KBM-7 (cell line): ENCODE measurements at regions not wholly inside any gene's neighbourhood (a gene's known extent, or its start where the extent isn't known, plus 50 kb on each side); places are given as distances from the start of the nearest gene placed in this dataset.

Experiments
- DNase-seq: peaks from one replicate; pipeline ENCODE4 v3.0.0-alpha.2; 2015
- in situ Hi-C: fragments of 300-500 bp; cut with MboI; formaldehyde crosslinking; loops from 2 replicates; pipeline ENCODE4 v1.14.3; 2020; ENCODE audit warnings: low sequenced_read_pairs, low pct_unique_long_range_greater_than_20kb, mixed read lengths

- in situ Hi-C loops = no loop called here
- peak; percentile 8 for DNase-seq
Measured at GRCh38 chr5:124154714-124155113, 591.7 kb downstream of the ZNF608 start.

GRCh38 chr5:124153588-124153987 is 592.9 kb downstream of the ZNF608 start:
- no peak for DNase-seq
- in situ Hi-C loops = no loop called here

GRCh38 chr5:124148574-124148973 is 597.9 kb downstream of the ZNF608 start:
- in situ Hi-C loops = no loop called here
- DNase-seq = no peak

- in situ Hi-C loops = no loop called here
- no peak for DNase-seq
Measured at GRCh38 chr5:124140060-124140459, 606.4 kb downstream of the ZNF608 start.

- in situ Hi-C loops = no loop called here
- no peak for DNase-seq
Measured at GRCh38 chr5:124139477-124139876, 607.0 kb downstream of the ZNF608 start.

GRCh38 chr5:124136609-124137008 is 609.8 kb downstream of the ZNF608 start:
- in situ Hi-C loops = no loop called here
- no peak for DNase-seq

GRCh38 chr5:124134941-124135340 is 611.5 kb downstream of the ZNF608 start:
- in situ Hi-C loops = no loop called here

GRCh38 chr5:124133406-124133805 is 613.0 kb downstream of the ZNF608 start:
- DNase-seq = no peak

More at GRCh38 chr5:124134941-124135340, 611.5 kb downstream of the ZNF608 start:
- no peak for DNase-seq

GRCh38 chr5:124132843-124133242 is 613.6 kb downstream of the ZNF608 start:
- no peak for DNase-seq
- in situ Hi-C loops = no loop called here

More at GRCh38 chr5:124133406-124133805, 613.0 kb downstream of the ZNF608 start:
- in situ Hi-C loops = no loop called here

- in situ Hi-C loops = no loop called here
- no peak for DNase-seq
Measured at GRCh38 chr5:124131466-124131865, 615.0 kb downstream of the ZNF608 start.

- no peak for DNase-seq
- in situ Hi-C loops = no loop called here
Measured at GRCh38 chr5:124130816-124131215, 615.6 kb downstream of the ZNF608 start.

- no peak for DNase-seq
- in situ Hi-C loops = no loop called here
Measured at GRCh38 chr5:124128867-124129266, 616.9 kb downstream of the CSNK1G3 start.

GRCh38 chr5:124126504-124127217 is 614.7 kb downstream of the CSNK1G3 start:
- in situ Hi-C loops = no loop called here
- no peak for DNase-seq

GRCh38 chr5:124124711-124125229 is 612.8 kb downstream of the CSNK1G3 start:
- no peak for DNase-seq
- in situ Hi-C loops = no loop called here

GRCh38 chr5:124121198-124121597 is 609.2 kb downstream of the CSNK1G3 start:
- in situ Hi-C loops = no loop called here
- DNase-seq = no peak

- DNase-seq = no peak
- in situ Hi-C loops = no loop called here
Measured at GRCh38 chr5:124114911-124115310, 602.9 kb downstream of the CSNK1G3 start.

GRCh38 chr5:124111886-124112285 is 599.9 kb downstream of the CSNK1G3 start:
- DNase-seq = no peak
- in situ Hi-C loops = no loop called here

GRCh38 chr5:124110942-124111341 is 599.0 kb downstream of the CSNK1G3 start:
- in situ Hi-C loops = no loop called here
- no peak for DNase-seq

GRCh38 chr5:124105326-124105725 is 593.3 kb downstream of the CSNK1G3 start:
- DNase-seq = no peak
- in situ Hi-C loops = no loop called here

GRCh38 chr5:124104821-124105220 is 592.8 kb downstream of the CSNK1G3 start:
- in situ Hi-C loops = no loop called here
- DNase-seq = no peak

- no peak for DNase-seq
- in situ Hi-C loops = no loop called here
Measured at GRCh38 chr5:124104344-124104743, 592.4 kb downstream of the CSNK1G3 start.
